Endothelial cell of umbilical vein (primary cell): ENCODE measurements at regions not wholly inside any gene's neighbourhood (a gene's known extent, or its start where the extent isn't known, plus 50 kb on each side); places are given as distances from the start of the nearest gene placed in this dataset.

Source experiments
- BruUV-seq: library from RNA; stranded (reverse); fragments of 400-500 nt; replicated peaks from 2 replicates; lab custom pipeline; 2021; lab: Mats Ljungman, UMichigan
- CTCF ChIA-PET: fragments of 300-600, 350-600 bp; sonication (Branson Sonifier 250); formaldehyde crosslinking; loops from one replicate; lab custom pipeline; 2021; ENCODE audit warnings: antibody characterized with exemption, inconsistent platforms; lab: Charles Lee
- POLR2A ChIA-PET: fragments of 300-600, 350-600 bp; sonication (Branson Sonifier 250); formaldehyde crosslinking; loops from one replicate; lab custom pipeline; 2021; ENCODE audit warnings: antibody characterized with exemption, inconsistent platforms; lab: Charles Lee
- DNase-seq: peaks from one replicate; pipeline ENCODE4 v3.0.0-alpha.2; 2011; ENCODE audit warnings: low read depth, low spot score
- FAIRE-seq: peaks from 2 replicates; lab custom pipeline; 2011; peaks lifted over from hg19 to GRCh38; lab: Jason Lieb, UNC
- H2AFZ ChIP-seq: 2 replicates; pipeline ENCODE4 v1.6.0; 2012; ENCODE audit warnings: low read depth, low read length, control low read depth, inconsistent platforms
- H3K27ac ChIP-seq: 2 replicates; pipeline ENCODE4 v1.5.1; 2011; ENCODE audit warnings: low read depth, mild to moderate bottlenecking, control low read depth, low read length, moderate library complexity; ENCODE audit not compliant: insufficient read depth
- H3K27me3 ChIP-seq, 2 experiments: 2 replicates each; pipeline versions ENCODE4 v1.6.0 to v1.6.1; 2011; ENCODE audit warnings: low read length in 2 of 2, mixed read lengths in 1 of 2; ENCODE audit not compliant: control insufficient read depth in 2 of 2, insufficient read depth in 2 of 2
- H3K36me3 ChIP-seq, 2 experiments: 2 replicates in 1 of 2; 3 replicates in 1 of 2; pipeline ENCODE4 v1.5.1; 2011; ENCODE audit warnings: low read length in 2 of 2, mild to moderate bottlenecking in 1 of 2, moderate library complexity in 1 of 2; ENCODE audit not compliant: control insufficient read depth in 2 of 2, insufficient read depth in 2 of 2; ENCODE audit errors: extremely low read depth in 1 of 2
- H3K4me1 ChIP-seq: 3 replicates; pipeline ENCODE4 v1.5.1; 2011; ENCODE audit warnings: mild to moderate bottlenecking, low read length; ENCODE audit not compliant: control insufficient read depth, insufficient read depth; ENCODE audit errors: extremely low read depth
- H3K4me2 ChIP-seq: 2 replicates; pipeline ENCODE4 v1.6.1; 2011; ENCODE audit warnings: low read length, control low read depth, mixed read lengths; ENCODE audit not compliant: insufficient read depth
- H3K4me3 ChIP-seq, 3 experiments: fragments of 200-600 bp in 1 of 3; sonication (generic), shearing (Covaris generic) in 1 of 3; replicated peaks in 1 of 3; 2 replicates each; pipeline ENCODE4 v1.5.1; 2011 to 2016; ENCODE audit warnings: control low read depth in 3 of 3, low read length in 3 of 3, mild to moderate bottlenecking in 2 of 3, inconsistent platforms in 1 of 3, low read depth in 1 of 3, moderate library complexity in 1 of 3; ENCODE audit not compliant: insufficient read depth in 1 of 3
- H3K79me2 ChIP-seq: 2 replicates; pipeline ENCODE4 v1.6.0; 2012; ENCODE audit warnings: low read length, inconsistent platforms; ENCODE audit not compliant: control insufficient read depth, insufficient read depth
- H3K9ac ChIP-seq: replicated peaks from 2 replicates; pipeline ENCODE3; 2011; ENCODE audit warnings: low read length, control low read depth; ENCODE audit not compliant: insufficient read depth; ENCODE audit errors: extremely low read depth
- H3K9me1 ChIP-seq: replicated peaks from 3 replicates; pipeline ENCODE4 v1.6.0; 2011; ENCODE audit warnings: mild to moderate bottlenecking, low read length; ENCODE audit not compliant: control insufficient read depth, insufficient read depth; ENCODE audit errors: extremely low read depth
- H3K9me3 ChIP-seq: replicated peaks from 2 replicates; pipeline ENCODE4 v1.5.1; 2012; ENCODE audit warnings: low read length, inconsistent platforms; ENCODE audit not compliant: control insufficient read depth, insufficient read depth
- H4K20me1 ChIP-seq: replicated peaks from 2 replicates; pipeline ENCODE3; 2011; ENCODE audit warnings: mild to moderate bottlenecking, low read length; ENCODE audit not compliant: control insufficient read depth, insufficient read depth; ENCODE audit errors: extremely low read depth
- EZH2 ChIP-seq: IDR thresholded peaks from 2 replicates; pipeline ENCODE4 v1.6.1; 2012; ENCODE audit warnings: borderline replicate concordance, low read depth, mild to moderate bottlenecking, moderate library complexity, low read length, inconsistent platforms; ENCODE audit not compliant: severe bottlenecking
- FOS ChIP-seq: IDR thresholded peaks from 2 replicates; pipeline ENCODE4 v1.6.1; 2011; ENCODE audit warnings: mild to moderate bottlenecking, low read length, moderate library complexity, borderline replicate concordance; ENCODE audit not compliant: insufficient read depth
- GATA2 ChIP-seq: IDR thresholded peaks from 2 replicates; pipeline ENCODE4 v1.7.0; 2011; ENCODE audit warnings: low read depth, mild to moderate bottlenecking, moderate library complexity, mixed read lengths, low read length; ENCODE audit not compliant: insufficient read length, insufficient read depth
- JUN ChIP-seq: IDR thresholded peaks from 2 replicates; pipeline ENCODE4 v1.6.1; 2011; ENCODE audit warnings: borderline replicate concordance, low read depth; ENCODE audit not compliant: insufficient read length, insufficient read depth
- MYC ChIP-seq: IDR thresholded peaks from one replicate; pipeline ENCODE4 v1.6.1; 2011; ENCODE audit warnings: mild to moderate bottlenecking, low read depth, low read length
- POLR2A ChIP-seq: IDR thresholded peaks from 2 replicates; pipeline ENCODE4 v1.6.1; 2012; ENCODE audit warnings: low read depth, mild to moderate bottlenecking, control low read depth, low read length
- POLR2AphosphoS5 ChIP-seq: IDR thresholded peaks from 2 replicates; pipeline ENCODE4 v1.6.1; 2012; ENCODE audit warnings: low read depth, mild to moderate bottlenecking, control low read depth, low read length, moderate library complexity; ENCODE audit not compliant: insufficient read depth
- dilution Hi-C: fragments of 300-500 bp; cut with MboI; formaldehyde crosslinking; loops from one replicate; pipeline ENCODE4 v1.15.0; 2019; ENCODE audit warnings: low sequenced_read_pairs; ENCODE audit not compliant: extremely low pct_ligation_motif_present
- intact Hi-C: fragments of 100-400 bp; cut with micrococcal nuclease; formaldehyde crosslinking; loops from one replicate; pipeline ENCODE4 v1.10.0; 2022
- TF ChIP-seq, protein P1 (sequence below): IDR thresholded peaks from 2 replicates; pipeline ENCODE4 v1.6.1; 2011; ENCODE audit not compliant: insufficient read depth, insufficient read length
- TF ChIP-seq, protein P2 (sequence below), 2 donors: IDR thresholded peaks; 1 replicate in 1 of 2; 2 replicates in 1 of 2; pipeline ENCODE4 v1.5.1; 2011; ENCODE audit warnings: low read length in 2 of 2, mild to moderate bottlenecking in 2 of 2, moderate library complexity in 2 of 2, control low read depth in 1 of 2, inconsistent platforms in 1 of 2, low read depth in 1 of 2; ENCODE audit not compliant: insufficient read depth in 1 of 2; ENCODE audit errors: extremely low read depth in 1 of 2

DNA sequence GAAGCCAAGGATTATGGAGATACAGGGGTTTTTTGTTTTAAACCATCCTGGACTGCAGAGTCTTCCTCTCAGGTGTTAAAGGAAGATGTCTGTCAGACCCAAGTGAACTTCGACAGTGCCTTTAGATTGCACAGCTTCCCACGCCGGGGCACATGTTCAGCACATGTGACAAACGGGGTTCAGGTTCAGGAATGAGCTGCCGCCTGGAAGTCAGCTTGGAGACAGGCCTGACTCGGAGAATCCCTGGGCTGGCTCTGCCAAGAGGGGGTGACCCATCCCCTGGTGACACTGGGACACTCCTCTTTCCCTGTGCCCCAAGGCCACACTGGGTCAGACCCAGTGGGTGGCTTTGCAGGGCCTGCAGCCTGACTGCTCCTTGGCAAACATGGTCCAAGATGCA, 359.3 kb upstream of the SALL3 start:
- H3K9me3 ChIP-seq, result peaks cover 2% of the 10 kb centered on the region

More for the DNA sequence above, 359.3 kb upstream of the SALL3 start:
- Histone ChIP-seq H3K36me3 (no peaks in the 10 kb centered on the region), H3K9me1 (no peaks in the 10 kb centered on the region), H3K79me2 (no peaks in the 10 kb centered on the region), H3K4me1 (no peaks in the 10 kb centered on the region), H3K9ac (no peak overlapping the region), H2AFZ (no peak overlapping the region), H3K4me2 (no peak overlapping the region), H3K27ac (no peak overlapping the region), H4K20me1 (no peaks in the 10 kb centered on the region), H3K4me3 (no peak overlapping the region), H3K27me3 (no peaks in the 10 kb centered on the region)
- TF ChIP-seq MYC (no peak), GATA2 (no peak), POLR2A (no peak), JUN (no peak), POLR2AphosphoS5 (no peak), FOS (no peak), EZH2 (no peak)
- TF ChIP-seq, protein P1, sequence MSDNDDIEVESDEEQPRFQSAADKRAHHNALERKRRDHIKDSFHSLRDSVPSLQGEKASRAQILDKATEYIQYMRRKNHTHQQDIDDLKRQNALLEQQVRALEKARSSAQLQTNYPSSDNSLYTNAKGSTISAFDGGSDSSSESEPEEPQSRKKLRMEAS, result no peak
- TF ChIP-seq, protein P2, sequence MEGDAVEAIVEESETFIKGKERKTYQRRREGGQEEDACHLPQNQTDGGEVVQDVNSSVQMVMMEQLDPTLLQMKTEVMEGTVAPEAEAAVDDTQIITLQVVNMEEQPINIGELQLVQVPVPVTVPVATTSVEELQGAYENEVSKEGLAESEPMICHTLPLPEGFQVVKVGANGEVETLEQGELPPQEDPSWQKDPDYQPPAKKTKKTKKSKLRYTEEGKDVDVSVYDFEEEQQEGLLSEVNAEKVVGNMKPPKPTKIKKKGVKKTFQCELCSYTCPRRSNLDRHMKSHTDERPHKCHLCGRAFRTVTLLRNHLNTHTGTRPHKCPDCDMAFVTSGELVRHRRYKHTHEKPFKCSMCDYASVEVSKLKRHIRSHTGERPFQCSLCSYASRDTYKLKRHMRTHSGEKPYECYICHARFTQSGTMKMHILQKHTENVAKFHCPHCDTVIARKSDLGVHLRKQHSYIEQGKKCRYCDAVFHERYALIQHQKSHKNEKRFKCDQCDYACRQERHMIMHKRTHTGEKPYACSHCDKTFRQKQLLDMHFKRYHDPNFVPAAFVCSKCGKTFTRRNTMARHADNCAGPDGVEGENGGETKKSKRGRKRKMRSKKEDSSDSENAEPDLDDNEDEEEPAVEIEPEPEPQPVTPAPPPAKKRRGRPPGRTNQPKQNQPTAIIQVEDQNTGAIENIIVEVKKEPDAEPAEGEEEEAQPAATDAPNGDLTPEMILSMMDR (IDR thresholded peaks at IDR 0.05; ENCODE audit: extremely low read depth in 1 of 2, insufficient read depth in 1 of 2, low read depth in 1 of 2, low read length in 2 of 2), result no peak
- no peak for FAIRE-seq
- no peak for DNase-seq
- intact Hi-C loops (no loop called here), dilution Hi-C loops (no loop called here)
- ChIA-PET POLR2A (no interaction called here), CTCF (no interaction called here)
- BruUV-seq, result no TSS peak
